Endodermal cell (in vitro differentiated cells): ENCODE measurements at regions not wholly inside any gene's neighbourhood (a gene's known extent, or its start where the extent isn't known, plus 50 kb on each side); places are given as distances from the start of the nearest gene placed in this dataset.
A peak's percentile ranks its signal among the peaks of the same experiment; 100 is the strongest.

Experiments used
- DNase-seq: peaks from one replicate; pipeline ENCODE4 v3.0.0-alpha.2; 2017
- H3K27ac ChIP-seq: 2 replicates; pipeline ENCODE4 v1.5.1; 2013; ENCODE audit warnings: mild to moderate bottlenecking, low read depth, low read length, moderate library complexity
- H3K27me3 ChIP-seq: 2 replicates; pipeline ENCODE4 v1.6.1; 2013; ENCODE audit warnings: mild to moderate bottlenecking, low read length, moderate library complexity; ENCODE audit not compliant: insufficient read depth, control insufficient read depth, poor library complexity, severe bottlenecking
- H3K36me3 ChIP-seq: 2 replicates; pipeline ENCODE4 v1.7.0; 2013; ENCODE audit warnings: mild to moderate bottlenecking, low read length, moderate library complexity; ENCODE audit not compliant: control insufficient read depth, insufficient read depth
- H3K4me1 ChIP-seq: one replicate; pipeline ENCODE4 v1.7.0; 2013; ENCODE audit warnings: low read length; ENCODE audit not compliant: control insufficient read depth, insufficient read depth
- H3K4me3 ChIP-seq: 2 replicates; pipeline ENCODE4 v1.5.1; 2013; ENCODE audit warnings: mild to moderate bottlenecking, low read length, moderate library complexity
- H3K9ac ChIP-seq: 2 replicates; pipeline ENCODE4 v1.6.1; 2013; ENCODE audit warnings: mild to moderate bottlenecking, low read length, moderate library complexity; ENCODE audit not compliant: poor library complexity, severe bottlenecking; ENCODE audit errors: extremely low read depth
- H3K9me3 ChIP-seq: 2 replicates; pipeline ENCODE4 v1.6.1; 2013; ENCODE audit warnings: mild to moderate bottlenecking, low read length, moderate library complexity; ENCODE audit not compliant: control insufficient read depth
- H3K27ac Mint-ChIP-seq: 2 replicates; pipeline ENCODE4 v1.8.0; 2020; ENCODE audit warnings: mixed read lengths
- H3K27me3 Mint-ChIP-seq: 2 replicates; pipeline ENCODE4 v1.8.0; 2021; ENCODE audit warnings: mild to moderate bottlenecking, mixed read lengths; ENCODE audit not compliant: insufficient read depth
- H3K36me3 Mint-ChIP-seq: 2 replicates; pipeline ENCODE4 v1.8.0; 2020; ENCODE audit warnings: low read depth, mixed read lengths
- H3K4me1 Mint-ChIP-seq: 2 replicates; pipeline ENCODE4 v1.8.0; 2020; ENCODE audit warnings: mixed read lengths
- H3K4me3 Mint-ChIP-seq: 2 replicates; pipeline ENCODE4 v1.8.0; 2020; ENCODE audit warnings: mild to moderate bottlenecking, moderate library complexity, mixed read lengths
- H3K9me3 Mint-ChIP-seq: 2 replicates; pipeline ENCODE4 v1.8.0; 2020; ENCODE audit warnings: mild to moderate bottlenecking, mixed read lengths
- CTCF ChIP-seq: fragments of 200-600 bp; sonication (generic); conservative IDR thresholded peaks from 2 replicates; pipeline ENCODE4 v1.5.0; 2021; ENCODE audit warnings: antibody characterized with exemption, mild to moderate bottlenecking
- WGBS, 2 experiments: methylation state at CpG; one replicate each; pipeline versions ENCODE4 v1.1.5 to v1.1.7; 2013; ENCODE audit warnings: missing lambda C conversion rate in 2 of 2, mixed read lengths in 1 of 2; ENCODE audit not compliant: insufficient coverage in 1 of 2, insufficient read length in 1 of 2; 5-methylcytosine and 5-hydroxymethylcytosine counted together

GRCh38 chr6:44735630-44735963 lies 348.1 kb downstream of the CDC5L start:
- Histone ChIP-seq H3K36me3 (no peaks in the 10 kb centered on the region), H3K9ac (no peak overlapping the region), H3K4me1 (peaks cover 3% of the 10 kb centered on the region), H3K27ac (no peak overlapping the region), H3K9me3 (no peaks in the 10 kb centered on the region), H3K27me3 (no peaks in the 10 kb centered on the region), H3K4me3 (no peak overlapping the region)
- no peak for TF ChIP-seq CTCF
- no peaks in the 10 kb centered on the region for H3K9me3 Mint-ChIP-seq
- 89% methylated on average over 6 of the region's 6 CpGs for WGBS, 2 experiments
- no peaks in the 10 kb centered on the region for H3K36me3 Mint-ChIP-seq
- H3K4me1 Mint-ChIP-seq, result peaks cover 16% of the 10 kb centered on the region
- H3K27ac Mint-ChIP-seq, result no peak overlapping the region
- H3K4me3 Mint-ChIP-seq, result no peak overlapping the region
- no peak for DNase-seq
- H3K27me3 Mint-ChIP-seq, result no peaks in the 10 kb centered on the region

- H3K27ac Mint-ChIP-seq, result no peak overlapping the region
- H3K4me1 Mint-ChIP-seq, result peaks cover 21% of the 10 kb centered on the region
- 80 to 85% methylated on average over 2 to 9 of the region's 9 CpGs for WGBS, 2 experiments
- H3K27ac ChIP-seq, result no peak overlapping the region
- no peaks in the 10 kb centered on the region for H3K9me3 Mint-ChIP-seq
- no peak overlapping the region for H3K9ac ChIP-seq
- DNase-seq, result no peak
- no peaks in the 10 kb centered on the region for H3K36me3 ChIP-seq
- H3K4me3 ChIP-seq, result no peak overlapping the region
- no peaks in the 10 kb centered on the region for H3K36me3 Mint-ChIP-seq
- H3K27me3 Mint-ChIP-seq, result no peaks in the 10 kb centered on the region
- peaks cover 3% of the 10 kb centered on the region for H3K4me1 ChIP-seq
- no peak overlapping the region for H3K4me3 Mint-ChIP-seq
- no peaks in the 10 kb centered on the region for H3K27me3 ChIP-seq
- TF ChIP-seq CTCF, result no peak
- H3K9me3 ChIP-seq, result no peaks in the 10 kb centered on the region
These were observed 349.8 kb downstream of the CDC5L start for GRCh38 chr6:44737341-44737740.

- 92 to 95% methylated on average over 3 to 6 of the region's 6 CpGs for WGBS, 2 experiments
- H3K27ac ChIP-seq, result peak overlapping the region; percentile 72
- H3K4me1 Mint-ChIP-seq, result peaks cover 21% of the 10 kb centered on the region
These were observed 350.5 kb downstream of the CDC5L start for GRCh38 chr6:44737829-44738528.

More at GRCh38 chr6:44737829-44738528, 350.5 kb downstream of the CDC5L start:
- Mint-ChIP-seq H3K4me3 (no peak overlapping the region), H3K36me3 (no peaks in the 10 kb centered on the region), H3K9me3 (no peaks in the 10 kb centered on the region), H3K27me3 (no peaks in the 10 kb centered on the region), H3K27ac (no peak overlapping the region)
- no peaks in the 10 kb centered on the region for H3K27me3 ChIP-seq
- no peaks in the 10 kb centered on the region for H3K9me3 ChIP-seq
- DNase-seq, result no peak
- H3K4me3 ChIP-seq, result no peak overlapping the region
- no peaks in the 10 kb centered on the region for H3K36me3 ChIP-seq
- no peak for TF ChIP-seq CTCF
- no peak overlapping the region for H3K9ac ChIP-seq
- peaks cover 3% of the 10 kb centered on the region for H3K4me1 ChIP-seq
